Epithelial cell of proximal tubule (primary cell): ENCODE measurements at regions not wholly inside any gene's neighbourhood (a gene's known extent, or its start where the extent isn't known, plus 50 kb on each side); places are given as distances from the start of the nearest gene placed in this dataset.

Source experiments
- DNase-seq: peaks from one replicate; pipeline ENCODE4 v3.0.0-alpha.2; 2011; ENCODE audit warnings: low read depth
- H3K4me3 ChIP-seq: 2 replicates; pipeline ENCODE4 v1.5.1; 2011; ENCODE audit warnings: low read depth, mild to moderate bottlenecking, low read length
- TF ChIP-seq, protein P1 (sequence below): conservative IDR thresholded peaks from 2 replicates; pipeline ENCODE4 v1.5.1; 2012; ENCODE audit warnings: low read depth, mild to moderate bottlenecking, low read length

DNA sequence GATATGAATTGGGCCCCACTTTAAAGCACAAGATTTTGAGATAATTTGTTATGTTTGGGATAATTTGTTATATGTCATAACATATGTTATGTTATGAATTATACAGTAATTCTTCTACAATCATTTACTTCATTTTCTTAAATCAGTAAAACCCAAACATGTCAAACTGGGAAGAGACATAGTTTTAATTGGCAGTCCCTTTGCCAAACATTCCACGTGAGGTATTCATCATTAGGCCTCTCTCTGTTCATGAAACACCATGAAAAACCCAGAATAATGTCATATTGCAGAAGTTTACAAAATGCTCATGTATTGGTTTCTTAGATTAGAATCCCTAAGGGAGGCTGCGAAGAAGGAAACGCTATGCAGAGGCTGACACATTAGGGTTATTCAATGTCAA is 89.4 kb upstream of the PDE10A start:
- DNase-seq = no peak
- H3K4me3 ChIP-seq = no peak overlapping the region
- TF ChIP-seq, protein P1, sequence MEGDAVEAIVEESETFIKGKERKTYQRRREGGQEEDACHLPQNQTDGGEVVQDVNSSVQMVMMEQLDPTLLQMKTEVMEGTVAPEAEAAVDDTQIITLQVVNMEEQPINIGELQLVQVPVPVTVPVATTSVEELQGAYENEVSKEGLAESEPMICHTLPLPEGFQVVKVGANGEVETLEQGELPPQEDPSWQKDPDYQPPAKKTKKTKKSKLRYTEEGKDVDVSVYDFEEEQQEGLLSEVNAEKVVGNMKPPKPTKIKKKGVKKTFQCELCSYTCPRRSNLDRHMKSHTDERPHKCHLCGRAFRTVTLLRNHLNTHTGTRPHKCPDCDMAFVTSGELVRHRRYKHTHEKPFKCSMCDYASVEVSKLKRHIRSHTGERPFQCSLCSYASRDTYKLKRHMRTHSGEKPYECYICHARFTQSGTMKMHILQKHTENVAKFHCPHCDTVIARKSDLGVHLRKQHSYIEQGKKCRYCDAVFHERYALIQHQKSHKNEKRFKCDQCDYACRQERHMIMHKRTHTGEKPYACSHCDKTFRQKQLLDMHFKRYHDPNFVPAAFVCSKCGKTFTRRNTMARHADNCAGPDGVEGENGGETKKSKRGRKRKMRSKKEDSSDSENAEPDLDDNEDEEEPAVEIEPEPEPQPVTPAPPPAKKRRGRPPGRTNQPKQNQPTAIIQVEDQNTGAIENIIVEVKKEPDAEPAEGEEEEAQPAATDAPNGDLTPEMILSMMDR = no peak

DNA sequence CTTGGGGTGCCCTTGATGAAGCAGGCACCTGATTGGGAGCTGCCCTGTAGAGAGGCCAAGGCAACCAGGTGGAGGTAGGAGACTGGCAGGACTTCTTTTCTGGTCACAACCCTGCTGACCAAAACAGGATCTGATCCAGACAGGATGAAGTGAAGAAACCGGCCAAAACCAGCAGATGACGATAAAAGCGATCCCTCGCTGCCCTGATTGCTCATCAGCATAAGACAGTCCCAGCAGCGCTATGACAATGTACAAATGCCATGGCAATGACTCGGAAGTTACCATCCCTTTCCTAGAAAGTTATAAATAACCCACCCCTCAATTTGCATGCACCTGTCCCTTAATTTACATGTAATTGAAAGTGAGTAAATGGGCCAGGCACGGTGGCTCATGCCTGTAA is 88.4 kb upstream of the PDE10A start:
- TF ChIP-seq, protein P1 = no peak

DNA sequence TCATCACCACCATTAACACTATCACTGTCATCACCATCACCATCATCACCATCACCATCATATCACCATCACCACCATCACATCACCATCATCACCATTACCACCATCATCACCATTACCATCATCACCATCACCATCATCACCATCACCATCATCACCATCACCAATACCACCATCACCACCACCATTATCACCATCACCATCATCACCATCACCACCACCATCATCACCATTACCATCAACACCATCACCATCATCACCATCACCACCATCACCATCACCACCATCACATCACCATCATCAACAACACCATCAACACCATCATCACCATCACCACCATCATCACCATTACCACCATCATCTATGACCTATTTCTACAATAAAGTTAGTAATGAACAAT is 86.1 kb upstream of the PDE10A start:
- TF ChIP-seq, protein P1 = no peak
- no peak for DNase-seq

More for the DNA sequence above, 88.4 kb upstream of the PDE10A start:
- DNase-seq = no peak
- no peak overlapping the region for H3K4me3 ChIP-seq

DNA sequence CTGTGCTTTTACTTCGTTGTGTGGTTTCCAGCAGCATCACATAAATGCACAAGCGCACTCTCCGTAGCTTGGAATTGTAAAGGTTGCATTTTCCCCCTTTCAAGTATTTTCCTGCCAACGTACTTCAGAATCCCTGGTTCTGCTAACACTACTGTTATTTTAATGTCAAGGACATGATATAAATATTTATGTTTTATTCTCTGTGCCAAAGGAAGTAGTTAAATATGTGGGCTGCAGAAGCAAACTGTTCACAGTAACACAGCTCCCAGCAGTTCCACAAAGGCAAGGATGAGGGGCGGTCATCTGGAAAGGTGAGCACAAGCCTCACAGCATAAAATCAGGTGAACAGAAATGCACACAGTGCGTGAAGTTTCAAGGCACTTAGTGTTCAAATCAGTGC is 85.3 kb upstream of the PDE10A start:
- TF ChIP-seq, protein P1 = no peak
- no peak overlapping the region for H3K4me3 ChIP-seq
- no peak for DNase-seq

More for the DNA sequence above, 86.1 kb upstream of the PDE10A start:
- no peak overlapping the region for H3K4me3 ChIP-seq

DNA sequence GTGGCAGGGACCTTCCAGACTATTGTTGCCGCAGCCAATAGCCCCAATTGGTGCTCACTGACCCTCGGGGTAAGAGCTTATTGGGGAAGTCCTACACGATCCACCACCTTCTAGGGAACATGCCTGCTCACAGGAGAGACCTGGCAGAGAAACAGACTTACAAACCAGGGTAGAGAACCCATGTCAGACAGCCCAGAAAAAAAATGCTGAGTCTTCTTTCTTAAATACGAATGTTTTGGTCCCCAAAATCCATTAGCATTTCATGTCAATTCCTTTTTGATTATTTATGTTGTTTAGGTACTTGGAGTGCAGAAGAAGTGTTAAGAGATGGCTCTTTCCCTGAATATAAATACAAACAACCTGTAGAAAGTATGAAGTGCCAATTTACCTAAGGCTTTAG is 84.9 kb upstream of the PDE10A start:
- no peak for DNase-seq
- TF ChIP-seq, protein P1 = no peak
- no peak overlapping the region for H3K4me3 ChIP-seq

DNA sequence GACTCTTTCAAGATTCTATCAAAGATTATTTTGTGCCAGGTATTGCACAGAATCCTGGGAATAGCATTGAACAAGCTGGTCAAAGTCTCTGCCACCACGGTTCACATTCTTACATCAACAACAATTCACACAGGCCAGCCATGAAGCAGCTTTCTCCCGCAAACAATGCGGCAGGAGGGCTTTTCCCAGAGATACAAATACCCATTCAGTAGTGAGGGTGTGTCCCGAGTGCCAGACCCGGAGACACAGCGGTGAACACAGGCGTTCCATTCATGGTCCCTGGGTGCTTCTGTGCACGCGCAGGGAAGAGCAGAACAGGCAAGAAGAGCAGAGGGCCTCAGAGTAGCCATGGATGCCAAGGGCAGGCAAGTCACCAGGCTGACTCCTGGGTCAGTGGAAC is 83.3 kb upstream of the PDE10A start:
- DNase-seq = no peak
- TF ChIP-seq, protein P1 = no peak
- H3K4me3 ChIP-seq = no peak overlapping the region

DNA sequence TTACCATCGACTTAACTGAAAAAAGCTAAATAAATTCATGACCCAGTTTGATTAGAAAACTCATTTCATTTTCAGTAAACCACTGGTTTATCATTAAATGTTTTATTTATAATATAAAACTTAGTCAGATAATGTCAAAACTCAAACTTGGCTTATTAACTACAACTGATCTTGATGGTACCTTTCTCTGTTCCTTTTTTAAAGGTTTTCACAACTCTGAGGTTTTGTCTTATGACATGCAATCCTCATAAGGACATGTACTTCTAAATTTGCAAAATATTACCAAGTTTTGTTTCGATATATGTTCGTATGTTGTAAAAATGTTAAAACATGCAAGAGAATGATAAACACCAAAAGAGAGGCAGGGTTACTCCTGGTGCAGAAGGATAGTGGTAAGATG is 82.5 kb upstream of the PDE10A start:
- no peak overlapping the region for H3K4me3 ChIP-seq
- TF ChIP-seq, protein P1 = no peak
- DNase-seq = no peak
